NT2/D1 (cell line): ENCODE measurements at regions not wholly inside any gene's neighbourhood (a gene's known extent, or its start where the extent isn't known, plus 50 kb on each side); places are given as distances from the start of the nearest gene placed in this dataset.

Source experiments
- SUZ12 ChIP-seq: IDR thresholded peaks from 2 replicates; pipeline ENCODE4 v1.6.1; 2011; ENCODE audit not compliant: insufficient read length, insufficient read depth; ENCODE audit errors: extremely low read depth
- YY1 ChIP-seq: IDR thresholded peaks from 2 replicates; pipeline ENCODE4 v1.6.1; 2011; ENCODE audit not compliant: insufficient read length, insufficient read depth
- ZNF274 ChIP-seq: IDR thresholded peaks from 2 replicates; pipeline ENCODE4 v1.6.1; 2011; ENCODE audit warnings: mild to moderate bottlenecking, low read depth, low read length

DNA sequence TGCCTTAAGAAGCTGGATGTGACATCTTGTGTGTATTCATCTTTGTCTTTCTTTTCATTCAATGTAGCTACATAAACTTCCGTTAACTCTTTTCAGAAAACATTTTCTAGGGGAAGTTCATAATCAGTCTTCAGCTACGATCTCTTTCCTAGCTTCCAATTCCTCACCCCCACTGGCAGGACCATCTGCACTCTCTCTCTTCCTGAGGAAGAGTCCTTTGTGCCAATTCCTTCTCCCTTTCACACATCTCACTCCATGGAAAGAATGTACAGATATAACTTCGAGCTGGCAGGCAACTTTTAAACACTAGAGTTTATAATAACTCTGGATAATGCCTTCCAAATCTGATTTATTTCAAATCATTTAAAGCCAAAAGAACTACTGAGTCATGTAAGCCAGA lies 495.7 kb downstream of the GALC start:
- no peak for TF ChIP-seq YY1
- TF ChIP-seq SUZ12 = no peak
- TF ChIP-seq ZNF274 = no peak
